Peyer's patch (tissue), 4 donors: ENCODE measurements at regions not wholly inside any gene's neighbourhood (a gene's known extent, or its start where the extent isn't known, plus 50 kb on each side); places are given as distances from the start of the nearest gene placed in this dataset.
"Not testable (repeated sequence)": the region's sequence is repeated elsewhere in the genome, so short reads cannot be mapped to it uniquely, and the experiment has no call there.

Experiments
- DNase-seq, 3 donors: peaks; one replicate each; pipeline ENCODE4 v3.0.0-alpha.2; 2017 to 2019
- H3K27ac ChIP-seq, 4 donors: fragments of 200-600 bp; sonication (generic); one replicate each; pipeline ENCODE4 v1.5.1; 2016 to 2019
- H3K27me3 ChIP-seq, 2 donors: fragments of 200-600 bp; sonication (generic); one replicate each; pipeline ENCODE4 v1.5.1; 2019
- H3K36me3 ChIP-seq, 3 donors: fragments of 200-600 bp; sonication (generic); one replicate each; pipeline ENCODE4 v1.5.1; 2016 to 2019
- H3K4me1 ChIP-seq, 4 donors: fragments of 200-600 bp; sonication (generic); one replicate each; pipeline ENCODE4 v1.5.1; 2016 to 2019
- H3K4me3 ChIP-seq, 4 donors: fragments of 200-600 bp; sonication (generic); 1 replicate in 3 of 4; 2 replicates in 1 of 4; pipeline ENCODE4 v1.5.1; 2016 to 2019; ENCODE audit warnings: mild to moderate bottlenecking in 1 of 4
- H3K9me3 ChIP-seq, 4 donors: fragments of 200-600 bp; sonication (generic); one replicate each; pipeline ENCODE4 v1.5.1; 2016 to 2019; ENCODE audit warnings: mild to moderate bottlenecking in 1 of 4
- CTCF ChIP-seq, 6 experiments: fragments of 450-650 bp in 4 of 6; fragments of 200-600 bp in 2 of 6; sonication (generic) in 1 of 6; IDR thresholded peaks; one replicate each; pipeline ENCODE4 v1.5.1; 2017 to 2019; ENCODE audit warnings: antibody characterized with exemption in 6 of 6, mild to moderate bottlenecking in 3 of 6, moderate library complexity in 1 of 6
- POLR2A ChIP-seq, 2 donors: fragments of 450-650 bp; IDR thresholded peaks; one replicate each; pipeline ENCODE4 v1.5.1; 2017; ENCODE audit warnings: antibody characterized with exemption in 2 of 2, mild to moderate bottlenecking in 2 of 2, moderate library complexity in 2 of 2

- Histone ChIP-seq H3K27ac (no peak overlapping the region), H3K36me3 (no peaks in the 10 kb centered on the region), H3K4me1 (no peaks in the 10 kb centered on the region), H3K9me3 (no peaks in the 10 kb centered on the region), H3K27me3 (no peaks in the 10 kb centered on the region), H3K4me3 (no peak overlapping the region)
- TF ChIP-seq CTCF (IDR thresholded peaks at IDR 0.05) (no peak), POLR2A (IDR thresholded peaks at IDR 0.05) (no peak)
- no peak for DNase-seq
Observed at GRCh38 chr13:44678197-44678596, 102.1 kb upstream of the TSC22D1 start.

GRCh38 chr13:44676534-44676933 is 100.4 kb upstream of the TSC22D1 start:
- Histone ChIP-seq H3K4me1 (no peaks in the 10 kb centered on the region), H3K27ac (no peak overlapping the region), H3K9me3 (no peaks in the 10 kb centered on the region), H3K27me3 (no peaks in the 10 kb centered on the region), H3K4me3 (no peak overlapping the region), H3K36me3 (no peaks in the 10 kb centered on the region)
- TF ChIP-seq POLR2A (IDR thresholded peaks at IDR 0.05) (no peak), CTCF (IDR thresholded peaks at IDR 0.05) (no peak)
- DNase-seq, result no peak

GRCh38 chr13:44669534-44669933 is 93.4 kb upstream of the TSC22D1 start:
- no peak overlapping the region for H3K27ac ChIP-seq
- H3K4me1 ChIP-seq, result no peaks in the 10 kb centered on the region
- no peaks in the 10 kb centered on the region for H3K9me3 ChIP-seq
- TF ChIP-seq CTCF (IDR thresholded peaks at IDR 0.05), result no peak
- no peak for TF ChIP-seq POLR2A (IDR thresholded peaks at IDR 0.05)
- DNase-seq, result no peak
- H3K27me3 ChIP-seq, result no peaks in the 10 kb centered on the region
- H3K36me3 ChIP-seq, result no peaks in the 10 kb centered on the region
- H3K4me3 ChIP-seq, result no peak overlapping the region

- Histone ChIP-seq H3K27me3 (no peaks in the 10 kb centered on the region), H3K27ac (no peak overlapping the region), H3K4me3 (no peak overlapping the region), H3K9me3 (no peaks in the 10 kb centered on the region), H3K36me3 (no peaks in the 10 kb centered on the region), H3K4me1 (no peaks in the 10 kb centered on the region)
- no peak for DNase-seq
- TF ChIP-seq CTCF (IDR thresholded peaks at IDR 0.05) (no peak), POLR2A (IDR thresholded peaks at IDR 0.05) (no peak)
Observed at GRCh38 chr13:44668688-44669087, 92.6 kb upstream of the TSC22D1 start.

- H3K27ac ChIP-seq, result no peak overlapping the region
- no peaks in the 10 kb centered on the region for H3K4me1 ChIP-seq
- no peaks in the 10 kb centered on the region for H3K9me3 ChIP-seq
- TF ChIP-seq CTCF (IDR thresholded peaks at IDR 0.05), result no peak
- no peak for TF ChIP-seq POLR2A (IDR thresholded peaks at IDR 0.05)
- H3K36me3 ChIP-seq, result no peaks in the 10 kb centered on the region
- H3K4me3 ChIP-seq, result no peak overlapping the region
- H3K27me3 ChIP-seq, result no peaks in the 10 kb centered on the region
- no peak for DNase-seq
Observed at GRCh38 chr13:44667943-44668342, 91.8 kb upstream of the TSC22D1 start.

- H3K4me3 ChIP-seq, H3K9me3 ChIP-seq, DNase-seq, H3K36me3 ChIP-seq, H3K27me3 ChIP-seq, H3K27ac ChIP-seq, H3K4me1 ChIP-seq: not testable (repeated sequence)
Observed at GRCh38 chr13:44666538-44666937, 90.4 kb upstream of the TSC22D1 start.
